ENCODE measurements at regions not wholly inside any gene's neighbourhood (a gene's known extent, or its start where the extent isn't known, plus 50 kb on each side); places are given as distances from the start of the nearest gene placed in this dataset.

- TF ChIP-seq CTCF (conservative IDR thresholded peaks at IDR 0.05) = no peak
- no peak for TF ChIP-seq EZH2 (IDR thresholded peaks at IDR 0.05; ENCODE audit: low read depth)
These were observed 66.7 kb upstream of the RMDN2 start for GRCh38 chr2:37858400-37858711.
